Activated CD4-positive, alpha-beta T cell treated with anti-CD3 and anti-CD28 coated beads for 36 hours (primary cell): ENCODE measurements at regions not wholly inside any gene's neighbourhood (a gene's known extent, or its start where the extent isn't known, plus 50 kb on each side); places are given as distances from the start of the nearest gene placed in this dataset.

Source experiments
- ATAC-seq: fragments of 200-7000 bp; cut with Tn5 transposase; one replicate; pipeline ENCODE4 v1.10.0; 2021; ENCODE audit warnings: mild to moderate bottlenecking, moderate library complexity
- CTCF ChIA-PET: fragments of 350-600 bp; sonication (Branson Sonifier 250); formaldehyde crosslinking; loops from one replicate; lab custom pipeline; 2021; ENCODE audit warnings: antibody characterized with exemption; lab: Charles Lee
- POLR2A ChIA-PET: fragments of 350-600 bp; sonication (Branson Sonifier 250); formaldehyde crosslinking; loops from one replicate; lab custom pipeline; 2021; ENCODE audit warnings: antibody characterized with exemption, inconsistent platforms; lab: Charles Lee
- DNase-seq: peaks from one replicate; pipeline ENCODE4 v3.0.0-alpha.2; 2020
- H3K27ac Mint-ChIP-seq: one replicate; pipeline ENCODE4 v1.8.0; 2021; ENCODE audit warnings: mixed read lengths
- H3K27me3 Mint-ChIP-seq: one replicate; pipeline ENCODE4 v1.8.0; 2021; ENCODE audit warnings: mixed read lengths
- H3K36me3 Mint-ChIP-seq: one replicate; pipeline ENCODE4 v1.8.0; 2021; ENCODE audit warnings: low read depth, mixed read lengths
- H3K4me1 Mint-ChIP-seq: one replicate; pipeline ENCODE4 v1.8.0; 2021; ENCODE audit warnings: mixed read lengths
- H3K4me3 Mint-ChIP-seq: one replicate; pipeline ENCODE4 v1.8.0; 2021; ENCODE audit warnings: mild to moderate bottlenecking, moderate library complexity, mixed read lengths
- H3K9me3 Mint-ChIP-seq: one replicate; pipeline ENCODE4 v1.8.0; 2021; ENCODE audit warnings: low read depth, mixed read lengths
- intact Hi-C, 2 experiments: fragments of 100-400 bp; cut with DNase I in 1 of 2; cut with micrococcal nuclease in 1 of 2; formaldehyde crosslinking; loops; one replicate each; pipeline versions ENCODE4 v1.14.2 to v1.15.1; 2022 to 2024; cut with DNase I, micrococcal nuclease

GRCh38 chr2:71950256-71951082 is 197.2 kb downstream of the CYP26B1 start:
- ATAC-seq (no peak), DNase-seq (no peak)
- ChIA-PET CTCF (interaction anchor here (0.7 to 0.8 kb wide), 2 partner anchors 29 to 566 kb away, joined by 3 read pairs; no protein-coding TSS in a partner anchor), POLR2A (no interaction called here)
- H3K36me3 Mint-ChIP-seq, result no peaks in the 10 kb centered on the region
- peaks cover 6% of the 10 kb centered on the region for H3K27me3 Mint-ChIP-seq
- H3K4me1 Mint-ChIP-seq, result no peaks in the 10 kb centered on the region
- intact Hi-C loops, result no loop called here
- peaks cover 2% of the 10 kb centered on the region for H3K9me3 Mint-ChIP-seq
- no peak overlapping the region for H3K27ac Mint-ChIP-seq
- H3K4me3 Mint-ChIP-seq, result no peak overlapping the region

GRCh38 chr2:71949537-71949798 is 198.2 kb downstream of the CYP26B1 start:
- Mint-ChIP-seq H3K4me3 (no peak overlapping the region), H3K27me3 (peaks cover 3% of the 10 kb centered on the region), H3K9me3 (no peaks in the 10 kb centered on the region), H3K36me3 (no peaks in the 10 kb centered on the region), H3K27ac (no peak overlapping the region), H3K4me1 (no peaks in the 10 kb centered on the region)
- ChIA-PET POLR2A (no interaction called here), CTCF (no interaction called here)
- no peak for DNase-seq
- ATAC-seq, result no peak
- intact Hi-C loops, result no loop called here

GRCh38 chr2:71948781-71949536 is 198.7 kb downstream of the CYP26B1 start:
- H3K27me3 Mint-ChIP-seq, result peaks cover 3% of the 10 kb centered on the region
- ChIA-PET CTCF (no interaction called here), POLR2A (no interaction called here)
- H3K4me1 Mint-ChIP-seq, result no peaks in the 10 kb centered on the region
- intact Hi-C loops, result no loop called here
- no peak for ATAC-seq
- no peaks in the 10 kb centered on the region for H3K36me3 Mint-ChIP-seq
- no peak overlapping the region for H3K27ac Mint-ChIP-seq
- H3K9me3 Mint-ChIP-seq, result no peaks in the 10 kb centered on the region
- no peak for DNase-seq
- no peak overlapping the region for H3K4me3 Mint-ChIP-seq

- POLR2A ChIA-PET, result no interaction called here
- H3K27ac Mint-ChIP-seq, result no peak overlapping the region
- CTCF ChIA-PET, result interaction anchor here (0.6 to 0.8 kb wide), 2 partner anchors 146 to 167 kb away, joined by 3 read pairs; no protein-coding TSS in a partner anchor
- no peaks in the 10 kb centered on the region for H3K27me3 Mint-ChIP-seq
- H3K4me3 Mint-ChIP-seq, result no peak overlapping the region
- intact Hi-C loops, result no loop called here
- ATAC-seq (no peak), DNase-seq (no peak)
- no peaks in the 10 kb centered on the region for H3K9me3 Mint-ChIP-seq
- H3K4me1 Mint-ChIP-seq, result no peaks in the 10 kb centered on the region
- no peaks in the 10 kb centered on the region for H3K36me3 Mint-ChIP-seq
Observed at GRCh38 chr2:71947809-71948208, 199.9 kb downstream of the CYP26B1 start.

GRCh38 chr2:71945603-71945959 is 202.1 kb downstream of the CYP26B1 start:
- Mint-ChIP-seq H3K4me3 (no peak overlapping the region), H3K4me1 (no peaks in the 10 kb centered on the region), H3K27me3 (peaks cover 2% of the 10 kb centered on the region), H3K9me3 (no peaks in the 10 kb centered on the region), H3K27ac (no peak overlapping the region), H3K36me3 (no peaks in the 10 kb centered on the region)
- DNase-seq (no peak), ATAC-seq (no peak)
- intact Hi-C loops, result no loop called here
- ChIA-PET POLR2A (no interaction called here), CTCF (no interaction called here)

GRCh38 chr2:71944806-71945602 is 202.7 kb downstream of the CYP26B1 start:
- ATAC-seq (no peak), DNase-seq (no peak)
- Mint-ChIP-seq H3K36me3 (no peaks in the 10 kb centered on the region), H3K9me3 (no peaks in the 10 kb centered on the region), H3K27me3 (peaks cover 2% of the 10 kb centered on the region), H3K4me1 (no peaks in the 10 kb centered on the region), H3K27ac (no peak overlapping the region), H3K4me3 (no peak overlapping the region)
- CTCF ChIA-PET, result interaction anchor here (1.3 kb wide), 1 partner anchor 21 kb away, joined by 4 read pairs; no protein-coding TSS in a partner anchor
- POLR2A ChIA-PET, result no interaction called here
- intact Hi-C loops, result no loop called here

GRCh38 chr2:71944183-71944550 is 203.5 kb downstream of the CYP26B1 start:
- no peak overlapping the region for H3K27ac Mint-ChIP-seq
- ChIA-PET POLR2A (no interaction called here), CTCF (interaction anchor here (1.3 kb wide), 1 partner anchor 20 kb away, joined by 4 read pairs; no protein-coding TSS in a partner anchor)
- H3K4me1 Mint-ChIP-seq, result no peaks in the 10 kb centered on the region
- intact Hi-C loops, result no loop called here
- DNase-seq, result no peak
- H3K9me3 Mint-ChIP-seq, result no peaks in the 10 kb centered on the region
- no peak for ATAC-seq
- no peak overlapping the region for H3K4me3 Mint-ChIP-seq
- peaks cover 2% of the 10 kb centered on the region for H3K27me3 Mint-ChIP-seq
- H3K36me3 Mint-ChIP-seq, result no peaks in the 10 kb centered on the region

GRCh38 chr2:71943238-71944182 is 204.2 kb downstream of the CYP26B1 start:
- intact Hi-C loops, result no loop called here
- ChIA-PET CTCF (interaction anchor here (1.3 kb wide), 1 partner anchor 19 kb away, joined by 4 read pairs; no protein-coding TSS in a partner anchor), POLR2A (no interaction called here)
- Mint-ChIP-seq H3K27me3 (peaks cover 5% of the 10 kb centered on the region), H3K4me3 (no peak overlapping the region), H3K9me3 (no peaks in the 10 kb centered on the region), H3K4me1 (no peaks in the 10 kb centered on the region), H3K27ac (no peak overlapping the region), H3K36me3 (no peaks in the 10 kb centered on the region)
- DNase-seq (no peak), ATAC-seq (no peak)

- CTCF ChIA-PET, result interaction anchor here (1.3 to 1.7 kb wide), 2 partner anchors 10 to 18 kb away, joined by 3 to 5 read pairs; no protein-coding TSS in a partner anchor
- Mint-ChIP-seq H3K27me3 (peaks cover 5% of the 10 kb centered on the region), H3K4me3 (no peak overlapping the region), H3K27ac (no peak overlapping the region), H3K9me3 (no peaks in the 10 kb centered on the region), H3K4me1 (no peaks in the 10 kb centered on the region), H3K36me3 (no peaks in the 10 kb centered on the region)
- ATAC-seq (no peak), DNase-seq (no peak)
- POLR2A ChIA-PET, result no interaction called here
- intact Hi-C loops, result no loop called here
Observed at GRCh38 chr2:71941726-71942525, 205.7 kb downstream of the CYP26B1 start.

- Mint-ChIP-seq H3K27me3 (peaks cover 5% of the 10 kb centered on the region), H3K36me3 (no peaks in the 10 kb centered on the region), H3K4me3 (no peak overlapping the region), H3K27ac (no peak overlapping the region), H3K4me1 (no peaks in the 10 kb centered on the region), H3K9me3 (no peaks in the 10 kb centered on the region)
- DNase-seq, result no peak
- ChIA-PET POLR2A (no interaction called here), CTCF (interaction anchor here (1.3 to 1.7 kb wide), 2 partner anchors 12 to 17 kb away, joined by 3 to 5 read pairs; no protein-coding TSS in a partner anchor)
- intact Hi-C loops, result no loop called here
- ATAC-seq, result no peak
Observed at GRCh38 chr2:71940695-71941094, 207.0 kb downstream of the CYP26B1 start.
